ENCODE measurements at regions not wholly inside any gene's neighbourhood (a gene's known extent, or its start where the extent isn't known, plus 50 kb on each side); places are given as distances from the start of the nearest gene placed in this dataset.

GRCh38 chr2:118738524-118739308 is 108.7 kb downstream of the EN1 start:
- DNase-seq, result peak; percentile 87

- DNase-seq, result no peak
These were observed 109.3 kb downstream of the EN1 start for GRCh38 chr2:118738106-118738505.

GRCh38 chr2:118737684-118738083 is 109.8 kb downstream of the EN1 start:
- no peak for DNase-seq

DNA sequence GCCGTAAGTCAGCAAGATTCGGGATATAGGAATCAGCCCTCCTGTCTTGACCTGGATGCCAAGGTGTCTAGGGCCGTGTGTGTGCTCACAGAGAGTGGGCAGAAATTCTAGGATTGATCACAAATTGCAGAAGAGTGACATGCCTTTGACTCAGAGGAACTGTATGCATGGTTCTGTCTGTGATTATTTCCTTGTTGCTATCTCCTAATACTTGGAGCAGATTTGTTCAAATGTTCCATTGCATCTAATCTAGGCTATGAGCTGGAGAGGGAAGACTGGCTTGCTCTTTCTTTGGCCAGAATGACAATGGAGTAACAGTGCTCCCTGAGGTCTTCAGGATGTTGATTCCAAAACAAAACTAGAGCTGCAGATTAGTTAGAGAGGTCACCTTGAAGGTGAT is 115.0 kb downstream of the EN1 start:
- DNase-seq, result no peak

DNA sequence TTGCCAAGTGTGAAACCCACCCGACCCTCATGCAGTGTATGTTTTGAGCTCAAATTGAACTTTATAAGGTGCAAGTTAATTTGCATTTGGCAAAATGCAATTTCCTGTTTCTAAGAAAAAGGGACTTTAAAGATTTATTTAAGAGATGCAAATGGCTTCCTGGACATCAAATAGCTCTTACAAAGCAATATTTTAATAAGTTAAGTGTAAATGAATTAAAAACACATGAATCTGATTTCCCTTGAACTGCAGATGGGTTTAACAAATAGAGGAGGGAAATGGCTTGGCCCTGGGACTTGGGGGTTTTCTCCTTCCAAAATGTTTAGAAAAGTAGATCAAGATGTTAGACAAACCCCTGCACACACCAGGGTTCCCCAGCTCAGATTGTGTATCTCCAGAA is 116.0 kb downstream of the EN1 start:
- DNase-seq, result no peak

DNA sequence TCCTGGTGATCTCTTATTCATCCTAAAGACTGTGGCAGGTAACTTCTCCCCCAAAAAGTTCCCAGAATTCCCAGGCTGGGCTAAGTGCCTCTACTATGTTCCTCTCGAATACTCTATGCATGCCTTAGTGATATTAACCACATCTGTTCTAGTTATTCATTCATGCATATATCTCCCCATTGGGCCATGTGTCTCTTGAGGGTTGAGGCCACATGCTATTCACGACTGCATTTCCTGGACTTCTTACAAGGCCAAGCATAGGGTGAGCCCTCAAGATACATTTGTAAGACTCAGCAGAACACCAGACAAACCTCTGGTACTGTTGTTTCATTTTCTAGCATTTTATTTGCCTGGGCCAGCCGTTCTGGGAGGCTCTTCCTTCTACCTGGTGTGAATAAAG is 117.0 kb downstream of the EN1 start:
- no peak for DNase-seq

DNA sequence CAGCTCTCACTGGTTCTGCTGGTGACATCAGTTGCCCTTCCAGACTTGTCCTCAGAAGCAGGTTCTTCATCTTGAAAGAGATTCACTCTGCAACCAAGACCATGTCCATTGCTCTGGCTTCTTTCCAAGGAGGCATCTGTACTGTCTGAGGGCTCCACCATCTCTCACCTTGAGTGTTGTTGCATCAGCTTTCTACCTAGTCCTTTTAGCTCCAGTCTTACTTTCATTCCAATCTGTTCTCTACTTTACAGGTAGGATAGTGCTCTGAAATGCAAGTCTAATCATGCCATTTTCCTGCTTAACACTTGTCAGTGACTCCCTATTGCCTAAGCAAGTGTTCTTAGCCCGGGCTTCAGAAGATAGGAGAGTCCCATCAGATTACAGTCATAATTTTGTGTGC is 117.7 kb downstream of the EN1 start:
- no peak for DNase-seq

GRCh38 chr2:118728984-118729383 is 118.5 kb downstream of the EN1 start:
- DNase-seq, result no peak

DNA sequence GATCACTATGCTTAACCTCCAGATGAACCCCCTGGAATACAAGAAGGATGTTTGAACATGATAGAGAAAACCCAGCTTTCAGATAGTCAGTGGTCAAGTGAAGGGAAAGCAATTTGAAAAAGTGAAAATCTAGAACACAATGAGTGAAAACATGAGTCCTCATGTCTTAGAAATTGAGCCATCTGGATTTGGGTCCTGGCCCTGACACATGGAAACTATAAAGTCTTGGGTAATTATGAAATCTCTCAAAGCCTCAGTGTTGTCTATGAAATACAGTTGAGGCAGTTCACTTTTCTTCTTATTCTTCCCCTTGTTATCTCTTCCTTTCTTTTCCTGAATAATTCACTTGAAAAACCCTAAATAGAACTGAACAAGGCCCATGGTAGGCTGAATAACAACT is 120.6 kb downstream of the EN1 start:
- DNase-seq, result no peak

- DNase-seq, result no peak
These were observed 124.1 kb downstream of the EN1 start for GRCh38 chr2:118723394-118723793.

- DNase-seq, result no peak
These were observed 124.5 kb downstream of the EN1 start for GRCh38 chr2:118722976-118723375.

GRCh38 chr2:118721817-118722551 is 125.5 kb downstream of the EN1 start:
- no peak for DNase-seq

DNA sequence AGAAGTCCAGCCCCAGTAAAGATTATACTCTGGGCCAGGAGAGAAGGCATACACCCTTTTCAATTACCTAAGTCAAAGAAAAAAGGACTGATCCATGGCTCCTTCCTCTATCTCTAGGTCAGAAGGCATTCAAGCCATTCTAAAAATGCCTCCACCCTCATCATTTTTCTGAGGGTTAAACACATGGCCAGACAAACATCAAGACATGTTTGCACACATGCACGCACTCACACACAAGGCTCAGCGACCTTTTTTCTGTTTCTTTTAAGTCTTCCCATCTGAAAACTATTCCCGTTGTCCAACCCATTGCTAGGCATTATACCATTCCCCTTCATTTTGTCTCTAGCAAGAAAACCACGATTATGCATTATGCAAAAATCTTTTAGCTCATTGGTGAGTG is 126.6 kb downstream of the EN1 start:
- DNase-seq, result no peak

DNA sequence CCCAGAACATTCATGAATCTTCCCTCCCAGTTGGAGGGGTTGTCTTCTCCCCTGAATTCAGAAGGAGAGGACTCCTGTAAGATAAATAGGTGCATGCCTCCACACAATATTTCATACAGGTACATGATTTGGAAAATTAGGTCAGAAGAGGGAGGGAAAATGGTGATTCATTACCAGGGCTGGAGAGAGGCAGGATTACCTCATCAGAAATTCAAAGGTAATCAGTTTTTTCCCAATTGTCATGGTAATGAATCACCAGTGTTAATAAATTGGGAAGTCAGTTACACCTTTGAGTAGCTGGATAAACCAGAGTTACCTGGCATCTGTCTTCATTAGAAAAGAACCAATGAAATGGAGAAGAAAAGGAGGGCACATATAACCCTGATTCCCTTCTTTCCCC is 128.5 kb downstream of the EN1 start:
- no peak for DNase-seq

DNA sequence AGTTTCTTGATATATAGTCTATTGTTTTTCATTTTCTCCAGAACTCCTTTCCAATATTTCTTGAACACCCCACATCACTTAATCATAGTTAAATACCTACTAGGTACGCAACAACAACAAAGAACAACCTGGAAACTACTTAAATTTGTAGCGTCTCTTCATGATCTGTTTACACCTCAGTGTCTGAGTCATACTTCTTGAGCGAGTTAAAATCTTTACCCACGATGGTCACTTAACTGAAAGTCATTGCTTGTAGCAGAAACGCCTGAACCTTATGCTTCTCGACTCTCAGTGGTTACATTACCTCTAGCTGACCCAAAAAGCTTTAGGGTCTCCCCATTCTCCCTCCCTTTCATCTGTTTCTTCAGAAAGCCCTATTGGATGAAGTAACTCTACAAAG is 131.3 kb downstream of the EN1 start:
- no peak for DNase-seq

GRCh38 chr2:118714118-118714517 is 133.3 kb downstream of the EN1 start:
- DNase-seq, result no peak

GRCh38 chr2:118711603-118712002 is 135.8 kb downstream of the EN1 start:
- DNase-seq, result no peak

GRCh38 chr2:118710481-118710880 is 137.0 kb downstream of the EN1 start:
- no peak for DNase-seq

- no peak for DNase-seq
These were observed 137.7 kb downstream of the EN1 start for GRCh38 chr2:118709786-118710185.

DNA sequence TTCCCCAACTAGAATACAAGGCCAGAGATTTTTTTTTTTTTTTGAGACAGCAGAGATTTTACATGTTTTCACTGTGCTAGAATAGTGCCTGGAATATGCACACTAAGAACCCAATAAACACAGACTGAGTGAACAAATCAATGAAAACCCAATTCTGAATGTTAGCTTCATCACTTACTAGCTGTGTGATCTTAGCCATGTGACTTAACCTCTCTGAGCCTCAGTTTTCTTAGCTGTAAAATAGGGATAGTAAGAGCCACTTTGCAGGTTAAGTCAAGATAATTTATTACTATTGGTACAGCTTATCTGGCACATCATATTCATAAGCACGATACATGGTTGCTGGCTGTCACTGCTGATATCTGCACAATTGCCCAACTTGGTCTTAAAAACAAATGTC is 140.6 kb downstream of the EN1 start:
- no peak for DNase-seq

- DNase-seq, result no peak
These were observed 141.1 kb downstream of the EN1 start for GRCh38 chr2:118706371-118706770.

- no peak for DNase-seq
These were observed 142.4 kb downstream of the EN1 start for GRCh38 chr2:118705032-118705431.

DNA sequence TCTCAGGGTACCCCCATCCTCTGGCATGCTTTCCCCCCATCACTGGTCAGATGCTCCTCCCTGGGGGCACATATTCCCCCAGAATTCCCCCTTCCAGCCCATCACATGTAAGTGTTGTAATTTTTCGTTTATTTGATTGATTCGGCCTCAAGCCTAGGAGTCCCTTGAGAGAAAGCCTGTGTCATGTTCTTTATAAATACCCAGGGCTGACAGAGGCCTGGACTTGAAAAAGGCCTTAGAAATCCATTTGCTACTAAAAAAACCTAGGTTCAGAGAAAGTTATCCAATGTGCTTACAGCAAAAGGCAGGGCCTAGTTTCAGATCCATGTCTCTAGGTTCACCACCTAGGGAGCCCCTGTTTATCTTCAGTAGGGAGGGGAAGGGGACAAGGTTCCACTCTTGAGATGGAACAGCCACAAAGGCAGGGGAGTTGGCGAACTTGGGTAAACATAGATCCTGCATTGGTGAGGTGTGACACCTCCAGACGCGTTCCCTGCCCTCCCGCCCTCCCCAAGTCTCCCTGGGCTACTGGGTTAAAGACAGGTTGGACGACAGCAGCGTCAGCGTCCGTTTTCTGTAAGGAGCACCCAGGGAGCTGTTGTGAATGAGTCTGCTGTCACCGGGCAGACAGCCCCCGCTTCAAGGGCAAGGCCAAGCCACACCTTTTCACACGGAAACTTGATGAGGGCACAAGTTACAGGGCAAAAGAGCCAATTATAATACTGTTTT is 147.8 kb downstream of the EN1 start:
- DNase-seq, result no peak

GRCh38 chr2:118698564-118698963 is 148.9 kb downstream of the EN1 start:
- no peak for DNase-seq
